ENCODE measurements at regions not wholly inside any gene's neighbourhood (a gene's known extent, or its start where the extent isn't known, plus 50 kb on each side); places are given as distances from the start of the nearest gene placed in this dataset.

GRCh38 chr15:69576035-69576526 lies 123.5 kb downstream of the RPLP1 start:
- no peak overlapping the region for H3K27ac ChIP-seq (ENCODE audit: low read depth, low read length)
- H3K9me2 ChIP-seq (replicated peaks; ENCODE audit: control insufficient read depth, low read length): no peaks in the 10 kb centered on the region
- TF ChIP-seq EZH2phosphoT487 (IDR thresholded peaks at IDR 0.05; ENCODE audit: borderline replicate concordance, low read length) (no peak), CTCF (IDR thresholded peaks at IDR 0.05; ENCODE audit: low read depth, low read length, poor library complexity, severe bottlenecking) (peak; percentile 88)
- H3K36me3 ChIP-seq (ENCODE audit: control insufficient read depth, low read length): no peaks in the 10 kb centered on the region
- no peak overlapping the region for H3K4me3 ChIP-seq (ENCODE audit: low read length)
- no peaks in the 10 kb centered on the region for H3F3A ChIP-seq (ENCODE audit: control insufficient read depth, insufficient read depth)
- no peaks in the 10 kb centered on the region for H4K20me1 ChIP-seq (ENCODE audit: control insufficient read depth, insufficient read depth, low read depth, low read length)
- peaks cover 36% of the 10 kb centered on the region for H3K27me3 ChIP-seq (ENCODE audit: control insufficient read depth, low read length)
- no peaks in the 10 kb centered on the region for H3K9me3 ChIP-seq (ENCODE audit: control insufficient read depth, insufficient read depth, low read length)
- no peaks in the 10 kb centered on the region for H3K4me1 ChIP-seq (ENCODE audit: control insufficient read depth, low read length)
- H3K79me2 ChIP-seq (ENCODE audit: control insufficient read depth, low read length): no peaks in the 10 kb centered on the region
- H3K4me2 ChIP-seq (ENCODE audit: low read length): no peak overlapping the region

GRCh38 chr15:69576948-69577351 lies 124.3 kb downstream of the RPLP1 start:
- TF ChIP-seq CTCF (IDR thresholded peaks at IDR 0.05; ENCODE audit: low read depth, low read length, poor library complexity, severe bottlenecking) (no peak), EZH2phosphoT487 (IDR thresholded peaks at IDR 0.05; ENCODE audit: borderline replicate concordance, low read length) (no peak)
- no peaks in the 10 kb centered on the region for H3K9me2 ChIP-seq (replicated peaks; ENCODE audit: control insufficient read depth, low read length)
- H3K27ac ChIP-seq (ENCODE audit: low read depth, low read length): no peak overlapping the region
- no peaks in the 10 kb centered on the region for H3K79me2 ChIP-seq (ENCODE audit: control insufficient read depth, low read length)
- H4K20me1 ChIP-seq (ENCODE audit: control insufficient read depth, insufficient read depth, low read depth, low read length): no peaks in the 10 kb centered on the region
- no peaks in the 10 kb centered on the region for H3K9me3 ChIP-seq (ENCODE audit: control insufficient read depth, insufficient read depth, low read length)
- H3K27me3 ChIP-seq (ENCODE audit: control insufficient read depth, low read length): peaks cover 38% of the 10 kb centered on the region
- H3K4me1 ChIP-seq (ENCODE audit: control insufficient read depth, low read length): no peaks in the 10 kb centered on the region
- H3K36me3 ChIP-seq (ENCODE audit: control insufficient read depth, low read length): no peaks in the 10 kb centered on the region
- H3K4me3 ChIP-seq (ENCODE audit: low read length): no peak overlapping the region
- no peak overlapping the region for H3K4me2 ChIP-seq (ENCODE audit: low read length)
- H3F3A ChIP-seq (ENCODE audit: control insufficient read depth, insufficient read depth): no peaks in the 10 kb centered on the region

- H3K4me2 ChIP-seq (ENCODE audit: low read length): no peak overlapping the region
- no peaks in the 10 kb centered on the region for H4K20me1 ChIP-seq (ENCODE audit: control insufficient read depth, insufficient read depth, low read depth, low read length)
- H3K36me3 ChIP-seq (ENCODE audit: control insufficient read depth, low read length): no peaks in the 10 kb centered on the region
- TF ChIP-seq CTCF (IDR thresholded peaks at IDR 0.05; ENCODE audit: low read depth, low read length, poor library complexity, severe bottlenecking) (no peak), EZH2phosphoT487 (IDR thresholded peaks at IDR 0.05; ENCODE audit: borderline replicate concordance, low read length) (no peak)
- peaks cover 34% of the 10 kb centered on the region for H3K27me3 ChIP-seq (ENCODE audit: control insufficient read depth, low read length)
- H3K4me1 ChIP-seq (ENCODE audit: control insufficient read depth, low read length): no peaks in the 10 kb centered on the region
- H3K79me2 ChIP-seq (ENCODE audit: control insufficient read depth, low read length): no peaks in the 10 kb centered on the region
- no peak overlapping the region for H3K4me3 ChIP-seq (ENCODE audit: low read length)
- H3K9me2 ChIP-seq (replicated peaks; ENCODE audit: control insufficient read depth, low read length): no peaks in the 10 kb centered on the region
- no peak overlapping the region for H3K27ac ChIP-seq (ENCODE audit: low read depth, low read length)
- H3K9me3 ChIP-seq (ENCODE audit: control insufficient read depth, insufficient read depth, low read length): no peaks in the 10 kb centered on the region
- no peaks in the 10 kb centered on the region for H3F3A ChIP-seq (ENCODE audit: control insufficient read depth, insufficient read depth)
Measured at GRCh38 chr15:69577397-69577796, 124.8 kb downstream of the RPLP1 start.

Data from DOHH2 (cell line).